ENCODE measurements at regions not wholly inside any gene's neighbourhood (a gene's known extent, or its start where the extent isn't known, plus 50 kb on each side); places are given as distances from the start of the nearest gene placed in this dataset.

DNA sequence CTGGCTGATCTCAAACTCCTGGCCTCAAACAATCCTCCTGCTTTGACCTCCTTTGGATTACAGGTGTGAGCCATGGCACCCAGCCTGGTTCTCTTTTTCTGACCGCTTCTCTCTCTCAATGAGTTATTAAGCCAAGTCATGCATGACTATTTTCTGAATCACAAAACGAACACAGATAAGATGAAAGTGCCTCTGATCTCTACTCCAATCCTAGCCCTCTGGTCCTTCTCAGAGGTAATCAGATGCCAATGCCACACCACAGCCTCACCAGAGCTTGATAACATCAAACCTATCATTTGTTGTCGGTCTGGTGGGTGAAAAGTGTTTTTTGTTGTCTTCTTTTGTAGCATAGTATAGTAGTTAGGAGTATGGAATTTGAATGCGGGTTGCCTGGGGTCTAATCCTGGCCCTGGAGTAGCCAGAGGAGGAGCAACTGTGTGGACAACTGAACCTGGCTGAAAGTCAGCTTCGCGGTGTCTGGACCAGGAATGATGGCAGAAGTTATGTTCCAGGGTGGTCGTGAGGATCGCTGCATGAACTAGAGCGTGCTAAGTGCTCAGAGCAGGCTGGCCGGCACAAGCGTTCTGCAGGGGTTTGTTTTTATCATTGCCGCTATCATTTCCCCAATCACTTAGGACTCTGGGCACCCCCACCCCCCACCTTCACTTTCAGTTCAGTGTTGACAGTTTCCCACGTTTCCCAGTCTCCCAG lies 77.9 kb downstream of the SPRING1 start:
- DNase-seq (ENCODE audit: low spot score) = no peak
- Histone ChIP-seq H3K9me3 (no peaks in the 10 kb centered on the region), H3K4me1 (replicated peaks) (no peaks in the 10 kb centered on the region), H3K36me3 (no peaks in the 10 kb centered on the region), H3K27ac (no peak overlapping the region), H3K4me3 (no peak overlapping the region), H3K27me3 (replicated peaks; ENCODE audit: insufficient read depth) (no peaks in the 10 kb centered on the region)
- intact Hi-C loops (cut with DNase I) = no loop called here
- TF ChIP-seq POLR2A (IDR thresholded peaks at IDR 0.05) (no peak), POLR2AphosphoS5 (IDR thresholded peaks at IDR 0.05) (no peak)
- TF ChIP-seq, protein P1, sequence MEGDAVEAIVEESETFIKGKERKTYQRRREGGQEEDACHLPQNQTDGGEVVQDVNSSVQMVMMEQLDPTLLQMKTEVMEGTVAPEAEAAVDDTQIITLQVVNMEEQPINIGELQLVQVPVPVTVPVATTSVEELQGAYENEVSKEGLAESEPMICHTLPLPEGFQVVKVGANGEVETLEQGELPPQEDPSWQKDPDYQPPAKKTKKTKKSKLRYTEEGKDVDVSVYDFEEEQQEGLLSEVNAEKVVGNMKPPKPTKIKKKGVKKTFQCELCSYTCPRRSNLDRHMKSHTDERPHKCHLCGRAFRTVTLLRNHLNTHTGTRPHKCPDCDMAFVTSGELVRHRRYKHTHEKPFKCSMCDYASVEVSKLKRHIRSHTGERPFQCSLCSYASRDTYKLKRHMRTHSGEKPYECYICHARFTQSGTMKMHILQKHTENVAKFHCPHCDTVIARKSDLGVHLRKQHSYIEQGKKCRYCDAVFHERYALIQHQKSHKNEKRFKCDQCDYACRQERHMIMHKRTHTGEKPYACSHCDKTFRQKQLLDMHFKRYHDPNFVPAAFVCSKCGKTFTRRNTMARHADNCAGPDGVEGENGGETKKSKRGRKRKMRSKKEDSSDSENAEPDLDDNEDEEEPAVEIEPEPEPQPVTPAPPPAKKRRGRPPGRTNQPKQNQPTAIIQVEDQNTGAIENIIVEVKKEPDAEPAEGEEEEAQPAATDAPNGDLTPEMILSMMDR (IDR thresholded peaks at IDR 0.05) = no peak
- 80% methylated on average over 13 of the region's 13 CpGs for WGBS

DNA sequence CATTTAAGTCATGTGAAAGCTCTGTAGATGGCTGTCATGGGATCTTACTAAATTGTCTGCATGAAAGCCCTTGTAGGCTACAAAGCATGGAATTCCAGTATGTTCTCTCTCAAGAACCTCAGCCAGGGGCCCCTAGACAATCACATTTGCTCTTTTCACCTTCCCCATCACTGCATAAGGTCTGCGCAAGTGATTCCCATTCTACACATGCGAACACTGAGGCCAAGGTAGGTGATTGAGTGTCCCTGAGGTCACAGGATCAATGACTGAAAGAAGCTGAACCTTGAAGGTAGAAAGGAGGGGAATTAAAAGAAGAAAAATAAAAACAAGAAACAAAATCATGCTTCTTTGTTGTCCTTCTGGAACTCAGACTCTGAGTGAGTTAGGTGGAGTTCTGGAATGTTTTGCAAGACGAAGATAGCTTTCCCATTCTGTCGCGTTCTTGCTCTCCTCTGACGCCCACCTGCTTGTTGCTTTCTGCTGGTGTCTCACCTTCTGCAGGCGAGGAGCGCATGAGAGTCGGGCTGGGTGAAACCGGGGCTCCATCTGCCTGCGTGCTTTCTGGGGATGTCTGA lies 79.9 kb downstream of the SPRING1 start:
- H3K36me3 ChIP-seq = no peaks in the 10 kb centered on the region
- WGBS = 34% methylated on average over 11 of the region's 11 CpGs
- intact Hi-C loops (cut with DNase I) = no loop called here
- H3K4me1 ChIP-seq (replicated peaks) = no peaks in the 10 kb centered on the region
- H3K4me3 ChIP-seq = peak overlapping the region in 1 of 2 donors; percentile 13
- peak overlapping the region; percentile 55 to 66 for H3K27ac ChIP-seq
- DNase-seq (ENCODE audit: low spot score) = no peak
- H3K27me3 ChIP-seq (replicated peaks; ENCODE audit: insufficient read depth) = no peaks in the 10 kb centered on the region
- no peak for TF ChIP-seq POLR2AphosphoS5 (IDR thresholded peaks at IDR 0.05)
- no peak for TF ChIP-seq POLR2A (IDR thresholded peaks at IDR 0.05)
- TF ChIP-seq, protein P1 (IDR thresholded peaks at IDR 0.05) = no peak
- no peaks in the 10 kb centered on the region for H3K9me3 ChIP-seq

DNA sequence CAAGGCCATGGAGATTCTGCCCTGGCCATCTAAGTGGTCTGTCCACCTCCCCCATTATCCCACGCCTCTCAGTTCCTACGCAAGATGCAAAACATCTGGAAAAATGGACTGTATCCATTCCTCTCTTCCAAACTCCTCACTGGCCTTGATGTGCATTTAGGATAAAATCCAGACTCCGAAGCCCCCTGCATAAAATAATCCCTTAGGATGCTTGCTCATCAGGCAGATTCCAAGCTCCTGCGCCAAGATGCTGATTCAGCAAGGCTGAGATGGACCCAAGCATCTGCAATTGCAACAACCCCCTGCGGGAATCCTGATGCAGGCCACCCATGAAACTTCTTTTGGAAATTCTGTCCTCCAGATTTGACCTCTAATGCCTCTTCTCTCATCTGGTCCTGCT lies 81.6 kb downstream of the SPRING1 start:
- TF ChIP-seq POLR2A (IDR thresholded peaks at IDR 0.05) (no peak), POLR2AphosphoS5 (IDR thresholded peaks at IDR 0.05) (no peak)
- TF ChIP-seq, protein P1 (IDR thresholded peaks at IDR 0.05) = no peak
- 90% methylated on average over 5 of the region's 5 CpGs for WGBS
- no peak overlapping the region for H3K4me3 ChIP-seq
- no peaks in the 10 kb centered on the region for H3K4me1 ChIP-seq (replicated peaks)
- no peaks in the 10 kb centered on the region for H3K36me3 ChIP-seq
- DNase-seq (ENCODE audit: low spot score) = no peak
- no peaks in the 10 kb centered on the region for H3K27me3 ChIP-seq (replicated peaks; ENCODE audit: insufficient read depth)
- intact Hi-C loops (cut with DNase I) = no loop called here
- no peak overlapping the region for H3K27ac ChIP-seq
- H3K9me3 ChIP-seq = no peaks in the 10 kb centered on the region

DNA sequence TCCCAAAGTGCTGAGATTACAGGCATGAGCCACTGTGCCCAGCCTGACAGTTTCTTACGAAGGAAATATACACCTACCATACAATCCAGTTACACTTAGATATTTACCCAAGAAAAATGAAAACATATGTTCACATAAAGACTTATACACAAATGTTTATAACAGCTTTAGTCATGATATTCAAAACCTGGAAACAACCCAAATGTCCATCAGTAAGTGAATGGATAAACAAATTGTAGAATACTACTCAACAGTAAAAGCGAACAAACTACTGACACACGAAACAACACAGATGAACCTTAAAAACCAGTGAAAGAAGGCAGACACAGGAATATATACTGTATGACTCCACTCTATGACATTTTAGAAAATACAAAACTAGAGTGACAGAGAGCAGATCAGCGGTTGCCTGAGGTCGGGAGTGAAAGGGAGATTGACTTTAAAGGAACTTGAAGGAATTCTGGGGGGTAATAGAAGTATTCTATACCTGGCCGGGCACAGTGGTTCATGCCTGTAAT lies 83.6 kb downstream of the SPRING1 start:
- Histone ChIP-seq H3K27ac (no peak overlapping the region), H3K9me3 (no peaks in the 10 kb centered on the region), H3K4me3 (no peak overlapping the region), H3K4me1 (replicated peaks) (no peaks in the 10 kb centered on the region), H3K27me3 (replicated peaks; ENCODE audit: insufficient read depth) (no peaks in the 10 kb centered on the region), H3K36me3 (no peaks in the 10 kb centered on the region)
- WGBS = 90% methylated on average over 6 of the region's 6 CpGs
- TF ChIP-seq POLR2AphosphoS5 (IDR thresholded peaks at IDR 0.05) = no peak
- TF ChIP-seq POLR2A (IDR thresholded peaks at IDR 0.05) = no peak
- TF ChIP-seq, protein P1 (IDR thresholded peaks at IDR 0.05) = no peak
- intact Hi-C loops (cut with DNase I) = no loop called here
- DNase-seq (ENCODE audit: low spot score) = no peak

DNA sequence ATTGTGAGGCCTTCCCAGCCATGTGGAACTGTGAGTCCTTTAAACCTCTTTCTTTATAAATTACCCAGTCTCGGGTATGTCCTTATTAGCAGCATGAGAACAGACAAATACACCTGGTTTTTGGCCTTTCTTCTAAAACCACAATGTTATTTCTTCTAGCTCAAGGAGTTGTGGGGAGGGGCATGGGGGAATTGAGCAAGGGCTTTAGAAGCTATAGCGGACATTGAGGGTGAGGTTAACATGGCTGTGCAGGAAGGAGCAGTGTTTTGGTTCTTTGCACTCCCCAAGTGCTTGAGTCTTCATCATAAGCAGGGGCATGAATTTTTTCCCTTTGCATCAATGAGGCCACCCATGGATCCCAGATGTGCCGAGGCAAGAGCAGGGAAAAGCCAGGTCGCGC lies 86.8 kb downstream of the SPRING1 start:
- WGBS = 91% methylated on average over 5 of the region's 5 CpGs
- H3K27ac ChIP-seq = no peak overlapping the region

More for the DNA sequence above, 86.8 kb downstream of the SPRING1 start:
- H3K4me3 ChIP-seq = no peak overlapping the region
- H3K9me3 ChIP-seq = no peaks in the 10 kb centered on the region
- H3K27me3 ChIP-seq (replicated peaks; ENCODE audit: insufficient read depth) = no peaks in the 10 kb centered on the region
- no peaks in the 10 kb centered on the region for H3K36me3 ChIP-seq
- H3K4me1 ChIP-seq (replicated peaks) = no peaks in the 10 kb centered on the region
- DNase-seq (ENCODE audit: low spot score) = no peak
- intact Hi-C loops (cut with DNase I) = no loop called here
- TF ChIP-seq, protein P1 (IDR thresholded peaks at IDR 0.05) = no peak
- TF ChIP-seq POLR2AphosphoS5 (IDR thresholded peaks at IDR 0.05) (no peak), POLR2A (IDR thresholded peaks at IDR 0.05) (no peak)

All from prostate gland (tissue), 2 donors.